ENCODE measurements at regions not wholly inside any gene's neighbourhood (a gene's known extent, or its start where the extent isn't known, plus 50 kb on each side); places are given as distances from the start of the nearest gene placed in this dataset.

GRCh38 chr19:46963093-46963734 lies 56.4 kb upstream of the NPAS1 start:
- TF ChIP-seq CTCF (conservative IDR thresholded peaks at IDR 0.05 in 1 of 2, IDR thresholded peaks at IDR 0.05 in 1 of 2; ENCODE audit: extremely low read depth in 1 of 2, insufficient read depth in 1 of 2, low read depth in 1 of 2, low read length in 2 of 2), result no peak
- no peak for TF ChIP-seq EZH2 (IDR thresholded peaks at IDR 0.05; ENCODE audit: borderline replicate concordance, low read length)

Data from mammary epithelial cell (primary cell).